Activated CD8-positive, alpha-beta T cell treated with anti-CD3 and anti-CD28 coated beads for 36 hours (primary cell): ENCODE measurements at regions not wholly inside any gene's neighbourhood (a gene's known extent, or its start where the extent isn't known, plus 50 kb on each side); places are given as distances from the start of the nearest gene placed in this dataset.
A peak's percentile ranks its signal among the peaks of the same experiment; 100 is the strongest.

Experiments used
- ATAC-seq: fragments of 200-7000 bp; cut with Tn5 transposase; one replicate; pipeline ENCODE4 v1.10.0; 2021; ENCODE audit warnings: mild to moderate bottlenecking, moderate library complexity
- CTCF ChIA-PET: fragments of 350-600 bp; sonication (Branson Sonifier 250); formaldehyde crosslinking; loops from one replicate; lab custom pipeline; 2021; ENCODE audit warnings: antibody characterized with exemption; lab: Charles Lee
- POLR2A ChIA-PET: fragments of 350-600 bp; sonication (Branson Sonifier 250); formaldehyde crosslinking; loops from one replicate; lab custom pipeline; 2021; ENCODE audit warnings: antibody characterized with exemption; lab: Charles Lee
- DNase-seq: peaks from one replicate; pipeline ENCODE4 v3.0.0-alpha.2; 2020
- H3K27ac Mint-ChIP-seq: one replicate; pipeline ENCODE4 v1.8.0; 2021; ENCODE audit warnings: mild to moderate bottlenecking, mixed read lengths
- H3K27me3 Mint-ChIP-seq: one replicate; pipeline ENCODE4 v1.8.0; 2021; ENCODE audit warnings: mixed read lengths
- H3K36me3 Mint-ChIP-seq: one replicate; pipeline ENCODE4 v1.8.0; 2021; ENCODE audit warnings: low read depth, mixed read lengths
- H3K4me1 Mint-ChIP-seq: one replicate; pipeline ENCODE4 v1.8.0; 2021; ENCODE audit warnings: low read depth, mixed read lengths
- H3K4me3 Mint-ChIP-seq: one replicate; pipeline ENCODE4 v1.8.0; 2021; ENCODE audit warnings: mild to moderate bottlenecking, moderate library complexity, mixed read lengths
- H3K9me3 Mint-ChIP-seq: one replicate; pipeline ENCODE4 v1.8.0; 2021; ENCODE audit warnings: mixed read lengths
- CTCF ChIP-seq: fragments of 200-600 bp; IDR thresholded peaks from one replicate; pipeline ENCODE4 v1.8.0; 2022; ENCODE audit warnings: antibody characterized with exemption, mild to moderate bottlenecking
- intact Hi-C: fragments of 100-400 bp; cut with micrococcal nuclease; formaldehyde crosslinking; loops from one replicate; pipeline ENCODE4 v1.10.0; 2022

DNA sequence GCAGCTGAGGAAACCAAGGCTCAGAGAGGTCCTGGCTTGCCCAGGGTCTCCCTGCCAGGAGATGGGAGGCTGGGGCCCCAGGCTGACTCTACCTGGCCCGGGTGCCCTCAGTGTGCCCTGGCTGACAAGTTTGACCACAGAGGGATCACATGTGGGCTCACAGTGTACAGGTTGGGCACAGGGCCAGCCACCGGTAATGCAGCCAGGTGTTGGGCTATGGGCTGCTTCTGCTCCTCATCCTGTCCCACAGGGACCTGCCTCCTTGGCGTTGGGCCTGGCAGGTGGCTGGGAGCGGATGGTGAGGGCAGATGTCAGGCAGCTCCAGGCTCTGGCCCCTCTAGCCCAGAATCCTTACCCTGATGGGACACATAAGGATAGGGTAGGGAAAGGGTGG is 250.5 kb downstream of the LOXHD1 start:
- no peaks in the 10 kb centered on the region for H3K4me1 Mint-ChIP-seq
- no peak for ATAC-seq
- POLR2A ChIA-PET, result no interaction called here

GRCh38 chr18:46407486-46408166 is 249.4 kb downstream of the LOXHD1 start:
- POLR2A ChIA-PET, result no interaction called here
- Mint-ChIP-seq H3K9me3 (no peaks in the 10 kb centered on the region), H3K27ac (no peak overlapping the region), H3K36me3 (no peaks in the 10 kb centered on the region), H3K27me3 (no peaks in the 10 kb centered on the region), H3K4me3 (no peak overlapping the region), H3K4me1 (no peaks in the 10 kb centered on the region)
- intact Hi-C loops, result no loop called here
- CTCF ChIA-PET, result interaction anchor here (1.4 kb wide), 1 partner anchor 250 kb away, joined by 3 read pairs; no protein-coding TSS in a partner anchor
- peak; percentile 26 for DNase-seq
- no peak for TF ChIP-seq CTCF
- no peak for ATAC-seq

More for the DNA sequence above, 250.5 kb downstream of the LOXHD1 start:
- no peak for TF ChIP-seq CTCF
- intact Hi-C loops, result no loop called here
- CTCF ChIA-PET, result no interaction called here
- H3K27me3 Mint-ChIP-seq, result no peaks in the 10 kb centered on the region
- DNase-seq, result no peak
- no peaks in the 10 kb centered on the region for H3K36me3 Mint-ChIP-seq
- H3K27ac Mint-ChIP-seq, result no peak overlapping the region
- H3K9me3 Mint-ChIP-seq, result no peaks in the 10 kb centered on the region
- H3K4me3 Mint-ChIP-seq, result no peak overlapping the region

DNA sequence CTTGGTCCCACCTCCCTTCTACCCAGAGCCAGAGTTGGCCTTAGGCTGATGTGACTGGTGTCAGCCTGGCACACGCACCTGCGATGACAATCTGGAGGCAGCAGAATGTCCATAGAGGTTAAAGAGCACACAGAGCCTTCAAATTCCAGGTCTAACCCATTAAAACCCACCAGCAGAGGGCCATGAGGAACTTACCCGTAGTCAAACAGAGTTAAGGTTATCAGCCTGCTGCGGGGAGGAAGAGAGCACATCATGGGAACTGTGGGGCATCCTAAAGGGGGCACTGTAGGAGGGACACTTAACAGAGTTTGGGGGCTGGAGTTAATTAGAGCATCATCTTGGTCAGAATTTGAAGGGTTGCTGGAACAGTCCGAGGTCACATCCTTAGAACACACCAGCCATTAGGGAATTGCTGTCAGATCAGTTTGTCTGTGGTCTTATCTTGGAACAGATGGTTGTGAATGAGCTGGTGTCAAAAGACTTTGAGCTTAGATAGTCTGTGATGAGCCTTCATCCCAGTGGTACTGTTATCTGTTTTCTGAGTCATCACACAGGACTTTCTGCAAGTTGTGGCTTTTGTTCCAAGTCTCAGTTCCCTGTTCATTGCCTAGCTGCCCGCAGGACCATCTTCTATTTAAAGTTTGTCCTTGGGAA is 248.6 kb downstream of the LOXHD1 start:
- TF ChIP-seq CTCF, result no peak
- Mint-ChIP-seq H3K4me3 (no peak overlapping the region), H3K9me3 (no peaks in the 10 kb centered on the region), H3K4me1 (no peaks in the 10 kb centered on the region), H3K27me3 (no peaks in the 10 kb centered on the region), H3K36me3 (no peaks in the 10 kb centered on the region), H3K27ac (no peak overlapping the region)
- POLR2A ChIA-PET, result no interaction called here
- no peak for ATAC-seq
- no peak for DNase-seq
- CTCF ChIA-PET, result interaction anchor here (1.1 to 1.4 kb wide), 2 partner anchors 39 to 249 kb away, joined by 3 read pairs; no protein-coding TSS in a partner anchor
- intact Hi-C loops, result no loop called here

DNA sequence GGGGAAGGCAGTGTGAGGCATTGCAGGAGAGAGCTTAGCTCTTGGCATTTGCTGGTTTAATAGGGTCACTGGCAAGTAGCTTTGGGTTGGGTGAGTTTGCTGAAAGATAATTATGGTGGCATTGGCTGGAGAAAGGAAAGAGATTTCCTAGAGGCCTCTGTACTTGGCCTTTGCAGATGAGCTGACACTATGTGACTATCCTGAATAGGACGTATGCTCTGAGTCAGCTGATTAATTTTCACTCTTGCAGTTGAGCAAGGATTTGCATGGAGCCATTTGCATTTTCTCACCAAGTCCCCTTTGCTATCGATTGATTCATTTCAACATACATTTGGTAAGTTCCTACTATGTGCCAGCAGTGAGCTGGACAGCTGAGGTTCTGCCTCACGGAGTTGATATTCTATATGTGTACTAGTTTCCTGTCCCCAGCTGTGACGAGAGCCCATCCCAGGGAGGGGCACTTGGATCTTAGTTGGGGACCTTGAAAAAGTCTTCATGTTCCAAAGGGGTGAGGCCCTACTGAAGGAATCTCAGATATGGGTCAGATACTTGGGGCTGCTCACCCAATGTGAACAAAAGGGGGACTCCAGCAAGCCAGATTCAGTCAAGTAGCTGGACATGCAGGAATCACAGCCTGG is 245.7 kb downstream of the LOXHD1 start:
- Mint-ChIP-seq H3K9me3 (no peaks in the 10 kb centered on the region), H3K36me3 (no peaks in the 10 kb centered on the region), H3K4me1 (no peaks in the 10 kb centered on the region), H3K27ac (no peak overlapping the region), H3K4me3 (no peak overlapping the region), H3K27me3 (no peaks in the 10 kb centered on the region)
- ChIA-PET POLR2A (no interaction called here), CTCF (interaction anchor here (1.1 to 1.4 kb wide), 2 partner anchors 22 to 131 kb away, joined by 3 to 4 read pairs; no protein-coding TSS in a partner anchor)
- DNase-seq, result no peak
- intact Hi-C loops, result no loop called here
- ATAC-seq, result no peak
- no peak for TF ChIP-seq CTCF
